HFFc6 (cell line): ENCODE measurements at regions not wholly inside any gene's neighbourhood (a gene's known extent, or its start where the extent isn't known, plus 50 kb on each side); places are given as distances from the start of the nearest gene placed in this dataset.

Source experiments
- DNase-seq: peaks from one replicate; pipeline ENCODE4 v3.0.0-alpha.2; 2018
- H3K27ac Mint-ChIP-seq: 2 replicates; pipeline ENCODE4 v1.8.0; 2020; ENCODE audit warnings: mild to moderate bottlenecking, mixed read lengths
- H3K27me3 Mint-ChIP-seq: 2 replicates; pipeline ENCODE4 v1.8.0; 2021; ENCODE audit warnings: mild to moderate bottlenecking, moderate library complexity, mixed read lengths; ENCODE audit not compliant: insufficient read depth
- H3K36me3 Mint-ChIP-seq: 2 replicates; pipeline ENCODE4 v1.8.0; 2021; ENCODE audit warnings: low read depth, mixed read lengths
- H3K4me1 Mint-ChIP-seq: 2 replicates; pipeline ENCODE4 v1.8.0; 2020; ENCODE audit warnings: low read depth, mixed read lengths
- H3K4me3 Mint-ChIP-seq: 2 replicates; pipeline ENCODE4 v1.8.0; 2020; ENCODE audit warnings: mild to moderate bottlenecking, moderate library complexity, mixed read lengths
- H3K9me3 Mint-ChIP-seq: 2 replicates; pipeline ENCODE4 v1.8.0; 2020; ENCODE audit warnings: mild to moderate bottlenecking, mixed read lengths
- TF ChIP-seq, protein P1 (sequence below): fragments of 200-600 bp; sonication (generic); IDR thresholded peaks from 2 replicates; pipeline ENCODE4 v1.5.0; 2021; ENCODE audit warnings: antibody characterized with exemption, mild to moderate bottlenecking

GRCh38 chr2:220575963-220576362 is 948.5 kb downstream of the SLC4A3 start:
- Mint-ChIP-seq H3K4me3 (no peak overlapping the region), H3K4me1 (peaks cover 11% of the 10 kb centered on the region), H3K9me3 (no peaks in the 10 kb centered on the region), H3K36me3 (no peaks in the 10 kb centered on the region), H3K27ac (no peak overlapping the region), H3K27me3 (no peaks in the 10 kb centered on the region)
- DNase-seq = no peak
- TF ChIP-seq, protein P1, sequence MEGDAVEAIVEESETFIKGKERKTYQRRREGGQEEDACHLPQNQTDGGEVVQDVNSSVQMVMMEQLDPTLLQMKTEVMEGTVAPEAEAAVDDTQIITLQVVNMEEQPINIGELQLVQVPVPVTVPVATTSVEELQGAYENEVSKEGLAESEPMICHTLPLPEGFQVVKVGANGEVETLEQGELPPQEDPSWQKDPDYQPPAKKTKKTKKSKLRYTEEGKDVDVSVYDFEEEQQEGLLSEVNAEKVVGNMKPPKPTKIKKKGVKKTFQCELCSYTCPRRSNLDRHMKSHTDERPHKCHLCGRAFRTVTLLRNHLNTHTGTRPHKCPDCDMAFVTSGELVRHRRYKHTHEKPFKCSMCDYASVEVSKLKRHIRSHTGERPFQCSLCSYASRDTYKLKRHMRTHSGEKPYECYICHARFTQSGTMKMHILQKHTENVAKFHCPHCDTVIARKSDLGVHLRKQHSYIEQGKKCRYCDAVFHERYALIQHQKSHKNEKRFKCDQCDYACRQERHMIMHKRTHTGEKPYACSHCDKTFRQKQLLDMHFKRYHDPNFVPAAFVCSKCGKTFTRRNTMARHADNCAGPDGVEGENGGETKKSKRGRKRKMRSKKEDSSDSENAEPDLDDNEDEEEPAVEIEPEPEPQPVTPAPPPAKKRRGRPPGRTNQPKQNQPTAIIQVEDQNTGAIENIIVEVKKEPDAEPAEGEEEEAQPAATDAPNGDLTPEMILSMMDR = no peak

DNA sequence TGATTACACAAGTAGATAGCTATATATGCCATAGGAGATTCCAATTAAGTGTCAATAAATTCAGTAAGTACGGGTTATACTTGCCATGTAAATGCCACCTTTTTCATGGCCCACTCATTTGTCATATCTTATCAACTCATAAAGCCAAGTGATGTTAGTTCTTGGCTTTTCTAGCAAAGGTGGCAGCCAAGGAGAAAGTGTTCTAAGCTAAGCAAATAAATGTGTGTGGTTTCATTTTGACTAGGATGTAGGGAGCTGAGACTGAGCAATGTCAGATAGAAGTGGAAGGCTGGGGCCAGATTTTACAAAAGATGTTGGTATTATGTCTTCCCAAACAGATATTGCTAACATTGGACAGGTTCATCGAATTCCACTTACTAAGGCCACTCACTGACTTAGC is 952.0 kb downstream of the SLC4A3 start:
- TF ChIP-seq, protein P1 = no peak
- Mint-ChIP-seq H3K4me1 (no peaks in the 10 kb centered on the region), H3K27me3 (no peaks in the 10 kb centered on the region)

GRCh38 chr2:220580113-220580512 is 952.7 kb downstream of the SLC4A3 start:
- H3K4me3 Mint-ChIP-seq = no peak overlapping the region
- H3K27me3 Mint-ChIP-seq = no peaks in the 10 kb centered on the region
- no peaks in the 10 kb centered on the region for H3K36me3 Mint-ChIP-seq
- peaks cover 6% of the 10 kb centered on the region for H3K4me1 Mint-ChIP-seq
- TF ChIP-seq, protein P1 = no peak
- H3K9me3 Mint-ChIP-seq = no peaks in the 10 kb centered on the region
- no peak for DNase-seq
- H3K27ac Mint-ChIP-seq = no peak overlapping the region

More for the DNA sequence above, 952.0 kb downstream of the SLC4A3 start:
- Mint-ChIP-seq H3K4me3 (no peak overlapping the region), H3K36me3 (no peaks in the 10 kb centered on the region), H3K27ac (no peak overlapping the region), H3K9me3 (no peaks in the 10 kb centered on the region)
- DNase-seq = no peak

- Mint-ChIP-seq H3K9me3 (no peaks in the 10 kb centered on the region), H3K36me3 (no peaks in the 10 kb centered on the region), H3K4me3 (no peak overlapping the region), H3K27me3 (no peaks in the 10 kb centered on the region; the same call in 1 of the 2 replicates), H3K4me1 (peaks cover 25% of the 10 kb centered on the region), H3K27ac (no peak overlapping the region)
- no peak for DNase-seq
- TF ChIP-seq, protein P1 = no peak
These were observed 956.3 kb downstream of the SLC4A3 start for GRCh38 chr2:220583725-220584124.

- Mint-ChIP-seq H3K9me3 (no peaks in the 10 kb centered on the region), H3K36me3 (no peaks in the 10 kb centered on the region), H3K4me1 (peaks cover 25% of the 10 kb centered on the region), H3K27me3 (no peaks in the 10 kb centered on the region; the same call in 1 of the 2 replicates), H3K4me3 (no peak overlapping the region), H3K27ac (no peak overlapping the region)
- TF ChIP-seq, protein P1 = no peak
- DNase-seq = no peak
These were observed 957.8 kb downstream of the SLC4A3 start for GRCh38 chr2:220585241-220585640.
